Frontal cortex (tissue), 3 donors: ENCODE measurements at regions not wholly inside any gene's neighbourhood (a gene's known extent, or its start where the extent isn't known, plus 50 kb on each side); places are given as distances from the start of the nearest gene placed in this dataset.
"Not testable (repeated sequence)": the region's sequence is repeated elsewhere in the genome, so short reads cannot be mapped to it uniquely, and the experiment has no call there.

Source experiments
- DNase-seq, 2 donors: peaks; one replicate each; pipeline ENCODE4 v3.0.0; 2012; ENCODE audit warnings: low spot score in 2 of 2
- FAIRE-seq: peaks from 2 replicates; lab custom pipeline; 2012; peaks lifted over from hg19 to GRCh38; lab: Jason Lieb, UNC
- donor health status: control.
- donor health status: control.
- donor health status: control.

- no peak for FAIRE-seq
These were observed 79.3 kb upstream of the CD28 start for GRCh38 chr2:203626952-203627681.

GRCh38 chr2:203629699-203630098 lies 76.7 kb upstream of the CD28 start:
- FAIRE-seq, result no peak

More at GRCh38 chr2:203626952-203627681, 79.3 kb upstream of the CD28 start:
- DNase-seq, result no peak

GRCh38 chr2:203631068-203631757 lies 75.2 kb upstream of the CD28 start:
- FAIRE-seq (no peak), DNase-seq (no peak)

More at GRCh38 chr2:203629699-203630098, 76.7 kb upstream of the CD28 start:
- no peak for DNase-seq

GRCh38 chr2:203636588-203637470 lies 69.6 kb upstream of the CD28 start:
- DNase-seq, result no peak
- FAIRE-seq, result no peak

GRCh38 chr2:203637471-203638167 lies 68.8 kb upstream of the CD28 start:
- no peak for DNase-seq

GRCh38 chr2:203641865-203642264 lies 64.6 kb upstream of the CD28 start:
- FAIRE-seq, DNase-seq: not testable (repeated sequence)

More at GRCh38 chr2:203637471-203638167, 68.8 kb upstream of the CD28 start:
- no peak for FAIRE-seq

GRCh38 chr2:203642841-203643240 lies 63.6 kb upstream of the CD28 start:
- DNase-seq, FAIRE-seq: not testable (repeated sequence)

GRCh38 chr2:203645831-203646230 lies 60.6 kb upstream of the CD28 start:
- FAIRE-seq (no peak), DNase-seq (no peak)

- FAIRE-seq, result no peak
- DNase-seq, result no peak
These were observed 60.1 kb upstream of the CD28 start for GRCh38 chr2:203646266-203646864.

GRCh38 chr2:203646961-203647360 lies 59.5 kb upstream of the CD28 start:
- FAIRE-seq (no peak), DNase-seq (no peak)

GRCh38 chr2:203647579-203647978 lies 58.9 kb upstream of the CD28 start:
- DNase-seq (no peak), FAIRE-seq (no peak)

GRCh38 chr2:203648273-203648672 lies 58.2 kb upstream of the CD28 start:
- DNase-seq, result no peak
- FAIRE-seq, result no peak

GRCh38 chr2:203649176-203649814 lies 57.1 kb upstream of the CD28 start:
- no peak for FAIRE-seq

GRCh38 chr2:203650860-203651613 lies 55.4 kb upstream of the CD28 start:
- FAIRE-seq (no peak), DNase-seq (no peak)

More at GRCh38 chr2:203649176-203649814, 57.1 kb upstream of the CD28 start:
- DNase-seq, result no peak

GRCh38 chr2:203651621-203652020 lies 54.8 kb upstream of the CD28 start:
- FAIRE-seq (no peak), DNase-seq (no peak)

- DNase-seq, result no peak
- FAIRE-seq, result no peak
These were observed 51.6 kb upstream of the CD28 start for GRCh38 chr2:203654826-203655225.

GRCh38 chr2:203656522-203657287 lies 49.7 kb upstream of the CD28 start:
- no peak for DNase-seq
- FAIRE-seq, result no peak
